H54 (cell line): ENCODE measurements at regions not wholly inside any gene's neighbourhood (a gene's known extent, or its start where the extent isn't known, plus 50 kb on each side); places are given as distances from the start of the nearest gene placed in this dataset.
"Not testable (repeated sequence)": the region's sequence is repeated elsewhere in the genome, so short reads cannot be mapped to it uniquely, and the experiment has no call there.

Source experiments
- DNase-seq: peaks from one replicate; pipeline ENCODE4 v3.0.0; 2011; ENCODE audit warnings: low spot score, mixed read lengths; ENCODE audit not compliant: insufficient read length
- FAIRE-seq: peaks from 3 replicates; lab custom pipeline; 2011; peaks lifted over from hg19 to GRCh38; lab: Jason Lieb, UNC
- POLR2A ChIP-seq: IDR thresholded peaks from 2 replicates; pipeline ENCODE4 v1.6.1; 2011; ENCODE audit warnings: low read depth, mild to moderate bottlenecking, low read length

- no peak for TF ChIP-seq POLR2A
- peak; percentile 99 for FAIRE-seq
- peak; percentile 30 for DNase-seq
Observed at GRCh38 chr1:198443365-198444233, 96.9 kb downstream of the ATP6V1G3 start.

- no peak for TF ChIP-seq POLR2A
- DNase-seq, result no peak
- no peak for FAIRE-seq
Observed at GRCh38 chr1:198440842-198441241, 99.6 kb downstream of the ATP6V1G3 start.

- DNase-seq (no peak), FAIRE-seq (no peak)
- no peak for TF ChIP-seq POLR2A
Observed at GRCh38 chr1:198437332-198437731, 103.1 kb downstream of the ATP6V1G3 start.

DNA sequence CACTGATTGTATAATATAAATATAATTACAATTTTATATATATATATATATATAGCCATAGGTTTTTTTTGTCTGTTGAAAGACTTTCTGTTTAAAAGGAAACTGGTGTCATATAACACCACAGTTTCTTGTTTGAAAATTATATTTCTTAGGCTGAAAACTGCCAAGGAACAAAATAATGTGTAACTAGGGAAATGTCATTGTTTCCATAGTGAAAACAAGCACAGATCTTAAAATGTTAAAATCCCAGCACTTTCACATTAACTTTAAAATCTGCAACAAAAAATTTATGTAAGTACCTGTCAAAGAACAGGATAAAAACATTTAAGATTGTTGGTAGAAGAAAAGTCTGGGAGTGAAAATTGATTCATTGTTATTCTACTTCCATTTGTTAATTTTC lies 104.2 kb downstream of the ATP6V1G3 start:
- DNase-seq (no peak), FAIRE-seq (no peak)
- TF ChIP-seq POLR2A, result no peak

GRCh38 chr1:198435056-198435455 lies 105.4 kb downstream of the ATP6V1G3 start:
- TF ChIP-seq POLR2A, result no peak
- no peak for DNase-seq
- FAIRE-seq, result no peak

DNA sequence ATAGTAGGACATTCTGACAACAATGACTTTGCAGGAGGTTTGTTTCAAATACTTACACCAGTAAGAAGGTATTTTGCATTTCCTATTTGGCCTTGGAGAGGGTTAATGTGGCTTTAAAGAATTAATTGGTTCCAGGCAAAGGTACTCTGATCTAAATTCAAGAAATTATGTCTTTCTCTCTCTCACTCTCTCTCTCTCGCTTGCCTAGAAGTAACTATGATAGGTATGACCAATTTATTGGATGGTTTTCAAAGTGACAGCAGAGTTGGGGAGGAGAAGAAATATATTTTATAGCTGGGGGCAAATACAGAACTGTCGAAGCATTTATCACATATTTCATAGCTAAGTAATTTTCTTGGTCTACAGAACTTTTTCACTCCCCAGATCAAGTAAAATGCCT lies 116.0 kb downstream of the ATP6V1G3 start:
- DNase-seq, result no peak
- FAIRE-seq, result no peak
- TF ChIP-seq POLR2A, result no peak

GRCh38 chr1:198423673-198424072 lies 116.8 kb downstream of the ATP6V1G3 start:
- no peak for TF ChIP-seq POLR2A
- DNase-seq (no peak), FAIRE-seq (no peak)

DNA sequence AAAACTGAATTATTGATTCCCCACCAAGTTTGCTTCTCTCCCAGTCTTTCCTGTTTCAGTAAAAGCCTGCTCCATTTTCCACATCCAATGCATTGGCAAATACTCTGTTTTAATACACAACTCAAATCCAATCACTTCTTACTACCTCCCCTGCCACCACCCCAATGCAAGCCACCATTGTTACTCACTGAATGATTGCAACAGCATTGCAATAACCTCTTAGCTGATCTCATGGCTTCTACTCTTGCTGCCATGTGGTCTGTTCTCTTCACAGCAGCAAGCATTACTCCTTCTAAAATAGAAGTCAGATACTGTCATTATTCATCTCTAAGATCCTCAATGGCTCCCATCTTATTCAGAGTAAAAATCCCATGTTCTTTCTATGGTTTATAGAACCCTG lies 123.4 kb downstream of the ATP6V1G3 start:
- FAIRE-seq (no peak), DNase-seq (no peak)
- no peak for TF ChIP-seq POLR2A

GRCh38 chr1:198416296-198416695 lies 124.2 kb downstream of the ATP6V1G3 start:
- DNase-seq, result no peak
- no peak for TF ChIP-seq POLR2A
- no peak for FAIRE-seq

DNA sequence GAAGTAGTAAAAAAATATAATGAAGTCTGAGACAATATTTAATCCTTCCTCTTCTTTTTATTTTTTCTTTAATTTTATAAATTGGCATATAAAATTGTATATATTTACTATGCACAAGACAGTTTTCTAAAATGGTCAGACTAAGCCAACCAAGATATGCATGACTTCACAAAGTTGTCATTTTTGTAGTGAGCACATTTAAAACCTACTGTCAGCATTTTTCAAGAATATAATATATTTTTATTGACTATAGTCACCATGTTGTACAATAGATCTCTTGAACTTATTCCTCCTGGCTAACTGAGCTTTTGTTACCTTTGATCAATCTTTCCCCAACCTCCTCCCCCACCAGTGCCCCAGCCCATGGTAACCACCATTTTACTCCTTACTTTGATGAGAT lies 129.2 kb downstream of the ATP6V1G3 start:
- DNase-seq (no peak), FAIRE-seq (no peak)
- no peak for TF ChIP-seq POLR2A

DNA sequence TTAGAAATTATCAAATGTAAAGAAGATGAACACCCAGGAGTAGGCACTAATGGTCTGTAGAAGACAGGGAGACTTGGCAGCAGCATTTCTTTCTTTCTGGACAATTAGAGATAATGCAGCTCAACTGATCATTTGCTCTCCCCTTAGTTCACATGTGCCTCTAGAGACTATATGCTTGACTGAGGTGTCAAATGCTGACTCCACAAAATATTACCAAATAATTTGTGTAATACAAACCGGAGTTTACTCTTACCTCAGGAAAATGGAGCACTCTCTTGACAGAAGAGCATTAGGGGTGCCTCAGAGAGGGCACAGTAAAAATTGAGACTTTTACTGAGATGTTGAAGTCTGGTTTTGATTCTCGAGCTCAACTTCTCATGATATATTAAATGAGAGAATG lies 131.8 kb downstream of the ATP6V1G3 start:
- no peak for TF ChIP-seq POLR2A
- DNase-seq (no peak), FAIRE-seq (no peak)

DNA sequence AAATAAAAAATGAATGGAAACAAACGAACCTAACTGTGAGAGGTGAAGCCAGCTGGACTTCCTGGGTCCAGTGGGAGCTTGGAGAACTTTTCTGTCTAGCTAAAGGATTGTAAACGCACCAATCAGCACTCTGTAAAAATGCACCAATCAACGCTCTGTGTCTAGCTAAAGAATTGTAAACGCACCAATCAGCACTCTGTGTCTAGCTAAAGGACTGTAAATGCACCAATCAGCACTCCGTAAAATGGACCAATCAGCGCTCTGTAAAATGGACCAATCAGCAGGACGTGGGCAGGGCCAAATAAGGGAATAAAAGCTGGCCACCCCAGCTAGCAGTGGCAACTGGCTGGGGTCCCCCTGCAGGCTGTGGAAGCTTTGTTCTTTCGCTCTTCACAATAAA lies 135.8 kb downstream of the ATP6V1G3 start:
- DNase-seq, FAIRE-seq: not testable (repeated sequence)

DNA sequence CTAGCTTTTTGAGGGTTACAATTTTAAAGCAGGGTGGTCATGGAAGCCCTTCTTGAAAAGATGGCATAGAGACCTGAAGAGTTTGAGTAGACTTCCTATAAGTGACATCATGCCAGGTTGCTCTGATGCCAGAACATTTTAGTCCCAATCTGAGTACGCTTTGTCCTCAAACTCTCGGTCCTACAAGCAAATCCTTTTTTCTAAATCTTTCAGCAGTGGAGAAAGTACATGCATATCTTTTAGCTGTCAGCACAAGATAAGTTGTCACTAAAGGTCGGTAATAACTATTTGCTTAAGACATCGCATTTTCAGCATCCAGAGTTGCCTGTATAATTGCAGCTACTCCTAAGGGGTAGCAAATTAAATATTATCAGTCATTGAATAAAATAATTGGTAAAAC lies 140.4 kb downstream of the ATP6V1G3 start:
- FAIRE-seq (no peak), DNase-seq (no peak)
- no peak for TF ChIP-seq POLR2A

GRCh38 chr1:198399452-198399851 lies 141.0 kb downstream of the ATP6V1G3 start:
- DNase-seq (no peak), FAIRE-seq (no peak)
- no peak for TF ChIP-seq POLR2A

GRCh38 chr1:198397208-198397808 lies 143.2 kb downstream of the ATP6V1G3 start:
- no peak for DNase-seq
- TF ChIP-seq POLR2A, result no peak
- no peak for FAIRE-seq
